ENCODE measurements at regions not wholly inside any gene's neighbourhood (a gene's known extent, or its start where the extent isn't known, plus 50 kb on each side); places are given as distances from the start of the nearest gene placed in this dataset.
"Not testable (repeated sequence)": the region's sequence is repeated elsewhere in the genome, so short reads cannot be mapped to it uniquely, and the experiment has no call there.

DNA sequence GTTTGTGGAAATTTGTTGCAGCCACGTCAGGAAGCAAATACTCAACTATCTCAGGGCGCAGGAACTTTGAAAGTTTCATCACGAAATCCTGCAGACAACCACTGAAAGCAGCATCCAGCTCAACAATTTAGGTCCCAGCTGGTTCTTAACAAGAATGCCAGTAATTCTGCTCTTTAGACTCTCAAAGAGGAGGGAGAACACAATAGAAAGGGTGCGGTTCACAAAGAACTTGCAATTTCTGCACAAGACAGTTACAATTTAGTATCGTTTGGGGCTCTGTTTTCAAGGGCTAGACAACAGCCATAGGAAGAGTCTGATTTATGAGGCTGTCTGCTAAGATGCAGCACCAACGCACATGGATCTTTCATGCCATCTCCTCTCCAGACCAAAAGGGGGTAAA, 223.1 kb downstream of the FGFR2 start:
- no peak for DNase-seq (ENCODE audit: low read depth in 2 of 2)

DNA sequence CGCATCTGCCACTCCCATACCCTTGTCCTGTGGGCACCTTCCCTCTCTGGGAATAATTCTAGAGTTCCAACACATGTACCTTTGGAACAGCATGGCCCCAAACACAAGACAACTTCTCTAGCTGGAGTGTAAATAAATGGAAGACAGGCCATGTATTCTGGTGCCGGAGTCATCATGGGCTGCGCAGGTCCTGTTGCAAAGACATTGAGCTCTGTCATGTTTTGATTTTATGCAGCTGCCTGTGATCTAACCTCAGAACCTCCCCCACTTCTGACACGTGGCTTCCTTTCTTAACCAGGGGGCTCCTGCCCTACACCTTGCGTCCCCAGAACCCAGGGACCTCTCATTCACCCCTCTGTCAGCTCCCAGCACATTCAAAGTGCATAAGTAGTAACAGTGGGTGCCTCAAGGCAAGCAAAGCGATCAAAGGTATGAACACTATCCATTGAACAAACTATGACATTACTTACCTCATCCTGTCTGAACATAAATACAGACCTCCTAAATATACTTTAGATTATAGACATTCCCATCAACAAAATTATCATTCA, 219.9 kb downstream of the FGFR2 start:
- no peak for DNase-seq (ENCODE audit: low read depth in 2 of 2)

DNA sequence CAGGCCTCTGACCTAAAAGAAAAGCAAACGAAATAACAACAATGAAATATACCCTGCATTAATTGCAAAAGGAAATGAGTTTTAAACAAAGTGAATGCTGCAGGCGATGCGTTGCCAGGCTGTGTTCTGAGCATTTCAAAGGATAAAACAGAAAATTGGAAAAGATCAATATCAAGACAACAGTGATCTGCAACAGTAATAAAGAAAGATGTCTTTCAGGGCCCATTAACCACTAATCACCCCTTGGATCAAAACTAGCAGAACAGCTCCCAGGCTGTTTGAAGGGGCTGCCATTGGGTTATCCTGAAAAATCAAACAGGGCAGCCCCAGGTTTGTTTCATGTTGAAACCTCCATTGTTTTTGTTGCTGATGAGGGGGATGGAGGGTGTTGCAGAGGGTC, 219.2 kb downstream of the FGFR2 start:
- no peak for DNase-seq (ENCODE audit: low read depth in 2 of 2)

DNA sequence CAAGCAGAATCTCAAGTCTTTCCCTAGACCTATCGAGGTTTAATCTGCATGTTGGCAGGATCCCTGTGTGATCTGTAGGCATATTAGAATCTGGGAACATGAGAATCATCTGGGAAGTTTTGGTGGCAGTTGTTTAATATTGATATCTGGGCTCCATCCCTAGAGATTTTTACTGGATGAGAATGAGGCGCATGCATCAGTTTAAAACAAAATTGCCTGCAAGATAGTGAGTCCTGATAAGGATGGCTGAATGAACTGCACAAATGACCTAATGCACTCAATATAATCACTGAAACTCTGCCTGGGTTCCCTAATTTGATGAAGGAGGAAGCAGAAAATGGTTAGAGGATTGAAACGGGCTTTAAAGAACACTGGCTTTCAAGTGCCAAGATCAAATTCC, 218.0 kb downstream of the FGFR2 start:
- DNase-seq (ENCODE audit: low read depth in 2 of 2): no peak

DNA sequence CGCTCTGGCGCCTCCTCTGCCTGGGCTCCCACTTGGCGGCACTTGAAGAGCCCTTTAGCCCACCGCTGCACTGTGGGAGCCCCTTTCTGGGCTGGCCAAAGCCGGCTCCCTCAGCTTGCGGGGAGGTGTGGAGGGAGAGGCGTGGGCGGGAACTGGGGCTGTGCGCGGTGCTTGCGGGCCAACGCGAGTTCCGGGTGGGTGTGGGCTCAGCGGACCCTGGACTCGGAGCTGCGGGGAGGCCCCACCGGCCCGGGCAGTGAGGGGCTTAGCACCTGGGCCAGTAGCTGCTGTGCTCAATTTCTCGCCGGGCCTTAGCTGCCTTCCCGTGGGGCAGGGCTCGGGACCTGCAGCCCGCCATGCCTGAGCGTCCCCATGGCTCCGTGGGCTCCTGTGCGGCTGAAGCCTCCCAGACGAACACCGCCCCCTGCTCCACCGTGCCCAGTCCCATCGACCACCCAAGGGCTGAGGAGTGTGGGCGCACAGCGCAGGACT, 216.2 kb downstream of the FGFR2 start:
- not testable (repeated sequence) for DNase-seq (ENCODE audit: low read depth in 2 of 2)

DNA sequence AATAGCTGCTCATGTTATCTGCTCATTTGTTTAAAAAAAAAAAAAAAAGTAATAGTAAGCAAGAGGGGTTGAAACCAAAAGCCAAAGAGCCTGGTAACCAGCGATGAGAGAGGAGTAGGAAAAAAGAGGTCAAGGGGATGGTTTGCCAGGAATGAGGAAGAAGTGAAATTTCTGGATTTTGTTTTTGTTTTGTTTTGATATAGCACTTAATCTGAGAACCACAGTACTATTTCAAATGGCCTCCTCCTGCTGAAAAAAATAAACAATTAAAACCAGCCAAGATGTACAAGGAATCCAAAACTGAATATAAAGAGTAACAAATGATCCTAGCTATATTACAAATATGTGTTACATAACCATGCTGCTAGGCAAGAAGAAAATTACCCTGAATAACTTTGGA, 213.1 kb downstream of the FGFR2 start:
- DNase-seq (ENCODE audit: low read depth in 2 of 2): no peak

DNA sequence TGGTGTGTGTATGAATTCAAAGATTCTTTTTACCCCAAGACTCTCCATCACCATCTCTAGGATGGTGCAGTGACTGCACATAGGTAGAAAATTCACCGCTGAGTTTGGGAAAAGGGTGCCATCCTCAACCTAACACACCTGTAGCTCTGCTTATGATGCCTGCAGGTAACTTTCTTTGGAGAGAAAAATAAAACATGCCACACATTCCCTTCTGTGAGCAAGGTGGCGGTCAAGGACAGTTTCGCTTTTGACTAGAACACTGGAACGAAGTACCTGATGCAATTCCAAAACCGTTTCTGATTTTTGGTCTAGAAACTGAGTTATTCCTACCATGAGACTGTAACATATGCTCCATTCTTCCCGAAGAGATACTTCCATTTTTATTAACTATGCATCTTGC, 205.6 kb downstream of the FGFR2 start:
- no peak for DNase-seq (ENCODE audit: low read depth in 2 of 2)

DNA sequence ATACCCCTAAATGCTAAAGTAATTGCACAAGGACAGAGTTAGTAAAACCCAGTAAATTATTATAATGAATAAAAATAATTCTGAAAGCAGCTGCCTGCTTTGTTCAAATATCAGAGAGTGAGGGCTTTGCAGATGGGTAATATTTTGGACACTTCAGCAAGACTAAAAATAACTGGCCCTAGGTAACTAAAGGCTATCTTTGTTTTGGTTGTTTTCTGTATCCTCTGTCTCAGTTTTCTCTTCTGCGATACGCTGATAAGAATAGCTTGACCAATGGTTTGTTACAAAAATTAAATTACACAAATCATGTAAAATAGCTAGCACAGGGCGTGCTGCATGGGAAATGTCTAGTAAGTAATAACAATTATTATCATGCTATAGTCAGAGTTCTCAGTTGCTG, 204.7 kb downstream of the FGFR2 start:
- DNase-seq (ENCODE audit: low read depth in 2 of 2): no peak

DNA sequence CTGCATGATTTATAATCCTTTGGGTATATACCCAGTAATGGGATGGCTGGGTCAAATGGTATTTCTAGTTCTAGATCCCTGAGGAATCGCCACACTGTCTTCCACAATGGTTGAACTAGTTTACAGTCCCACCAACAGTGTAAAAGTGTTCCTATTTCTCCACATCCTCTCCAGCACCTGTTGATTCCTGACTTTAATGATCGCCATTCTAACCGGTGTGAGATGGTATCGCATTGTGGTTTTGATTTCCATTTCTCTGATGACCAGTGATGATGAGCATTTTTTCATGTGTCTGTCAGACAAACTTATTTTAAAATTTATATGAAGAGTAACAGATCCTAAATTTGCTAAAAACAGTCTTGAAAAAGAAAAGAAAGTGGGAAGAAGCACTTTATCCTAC, 197.7 kb downstream of the FGFR2 start:
- not testable (repeated sequence) for DNase-seq (ENCODE audit: low read depth in 2 of 2)

DNA sequence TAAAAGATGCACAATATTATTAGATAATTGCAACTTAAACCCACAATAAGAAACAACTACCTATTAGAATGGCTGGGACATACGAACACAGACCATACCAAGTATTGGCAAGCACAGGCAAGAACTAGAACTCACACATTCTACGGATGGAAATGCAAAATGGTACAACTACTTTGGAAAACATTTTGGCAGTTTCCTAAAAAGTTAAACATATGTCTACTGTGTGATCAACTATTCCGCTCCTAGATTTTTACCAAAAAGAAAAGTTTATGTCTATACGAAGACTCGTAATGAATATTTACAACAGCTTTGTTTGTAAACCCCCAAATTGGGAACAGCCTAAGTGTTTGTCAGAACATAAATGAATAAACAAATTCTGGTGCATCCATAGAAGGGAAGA, 194.7 kb downstream of the FGFR2 start:
- DNase-seq (ENCODE audit: low read depth in 2 of 2): no peak

DNA sequence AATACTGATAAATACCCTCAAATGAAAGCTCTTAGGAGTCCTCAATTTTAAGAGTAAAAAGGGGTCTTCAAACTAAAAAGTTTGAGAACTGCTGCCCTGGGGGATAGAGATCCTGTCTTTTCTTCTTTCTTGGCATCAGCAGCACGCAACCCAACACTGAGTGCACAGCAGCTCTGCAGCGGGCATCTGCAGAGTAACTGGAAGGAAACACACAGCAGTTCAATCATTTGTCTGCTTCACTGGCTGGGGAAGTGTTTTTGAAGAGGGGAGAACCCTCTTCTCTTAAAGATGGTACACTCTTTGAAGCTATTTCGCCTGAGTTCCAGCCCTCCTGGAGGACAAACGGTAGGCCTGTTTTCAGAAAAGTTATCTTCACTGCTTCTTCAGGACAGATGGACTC, 193.6 kb downstream of the FGFR2 start:
- no peak for DNase-seq (ENCODE audit: low read depth in 2 of 2)

DNA sequence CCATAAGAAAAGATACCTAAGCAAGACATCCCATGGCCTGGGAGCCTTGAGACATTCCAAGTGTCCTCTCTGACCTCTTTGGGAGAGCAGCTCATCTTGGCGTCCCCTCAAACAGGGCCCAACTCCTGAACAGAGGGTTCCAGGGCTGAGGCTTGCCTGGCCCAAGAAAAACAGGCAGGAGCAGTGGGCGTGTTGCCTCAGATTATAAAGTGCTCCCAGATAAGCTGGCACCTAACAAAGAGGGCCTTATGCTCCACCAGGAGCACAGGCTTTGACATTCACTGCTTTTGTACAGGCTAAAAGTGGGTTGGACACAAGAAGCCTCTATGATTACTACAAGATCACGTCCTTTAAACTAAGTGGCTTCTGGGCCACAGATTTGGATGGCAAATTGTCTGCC, 193.1 kb downstream of the FGFR2 start:
- no peak for DNase-seq (ENCODE audit: low read depth in 2 of 2)

DNA sequence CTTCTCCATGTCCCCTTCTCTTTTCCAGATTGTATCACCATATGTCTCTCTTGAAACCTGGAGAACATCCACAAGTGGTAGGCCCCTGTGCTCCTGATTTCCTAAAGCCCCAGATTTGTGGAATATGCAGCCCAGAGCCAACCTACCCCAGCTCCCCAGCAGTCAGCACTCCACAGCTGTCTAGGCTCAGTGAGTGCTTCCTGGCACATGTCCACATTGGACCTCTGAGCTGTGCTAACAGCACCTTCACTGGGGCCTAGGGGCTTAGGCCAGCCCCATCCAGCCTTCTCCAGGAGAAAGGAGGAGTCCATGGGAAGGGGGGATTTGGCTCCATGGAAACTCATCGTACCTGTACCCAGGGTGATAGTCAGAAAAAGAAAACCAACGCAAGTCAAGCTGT, 192.7 kb downstream of the FGFR2 start:
- DNase-seq (ENCODE audit: low read depth in 2 of 2): no peak

DNA sequence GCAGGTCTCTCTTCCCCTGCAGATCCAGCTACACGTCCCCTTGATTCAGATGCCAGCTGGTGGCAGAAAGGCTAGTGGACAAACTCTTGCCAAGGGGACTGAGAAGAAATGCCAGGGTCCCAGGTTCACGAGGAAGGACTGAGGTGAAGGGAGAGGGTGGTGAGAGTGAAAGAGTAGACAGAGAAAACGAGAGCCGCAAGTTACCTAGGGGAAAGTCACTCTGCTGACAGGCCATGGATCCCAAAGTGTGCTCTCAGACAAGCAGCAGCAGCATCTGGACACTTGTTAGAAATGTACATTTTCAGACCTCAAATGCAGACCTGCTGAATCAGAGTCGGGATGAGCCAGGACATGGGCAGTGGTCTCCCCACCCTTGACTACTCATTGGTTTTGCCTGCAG, 192.3 kb downstream of the FGFR2 start:
- DNase-seq (ENCODE audit: low read depth in 2 of 2): no peak

DNA sequence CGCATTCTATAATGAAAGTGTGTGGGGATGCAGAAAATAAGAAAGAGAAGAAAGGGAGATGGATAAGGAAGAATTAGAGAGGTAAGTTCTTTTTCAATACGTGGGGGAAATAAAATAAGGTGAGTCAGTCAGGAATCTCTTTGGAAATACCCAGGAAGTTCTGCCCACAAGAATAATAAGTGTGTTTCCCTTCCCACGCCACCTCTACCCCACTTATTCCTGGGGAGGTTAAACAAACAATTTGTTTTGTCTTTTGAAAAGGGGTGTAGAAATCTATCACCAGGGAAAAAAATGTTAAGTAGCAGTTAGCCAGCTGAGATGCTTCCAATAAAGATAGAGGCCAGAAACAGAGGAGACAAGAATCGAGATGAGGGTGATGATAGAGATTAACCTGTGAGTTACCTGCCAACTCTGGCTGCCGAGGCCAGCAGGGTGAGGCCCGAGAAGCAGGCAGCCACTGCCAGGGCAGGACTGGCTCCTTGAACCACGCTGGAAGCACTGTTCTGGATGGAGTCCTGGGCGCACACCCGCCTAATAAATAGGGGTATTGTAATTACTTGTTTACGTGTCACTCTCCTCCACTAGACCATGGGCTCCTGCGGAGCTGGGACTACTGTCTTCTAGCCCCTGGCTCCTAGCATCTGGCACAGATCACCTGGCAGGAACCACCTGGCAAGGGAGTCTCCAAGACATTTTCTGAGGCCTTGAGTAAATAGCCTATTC, 191.3 kb downstream of the FGFR2 start:
- no peak for DNase-seq (ENCODE audit: low read depth in 2 of 2)

DNA sequence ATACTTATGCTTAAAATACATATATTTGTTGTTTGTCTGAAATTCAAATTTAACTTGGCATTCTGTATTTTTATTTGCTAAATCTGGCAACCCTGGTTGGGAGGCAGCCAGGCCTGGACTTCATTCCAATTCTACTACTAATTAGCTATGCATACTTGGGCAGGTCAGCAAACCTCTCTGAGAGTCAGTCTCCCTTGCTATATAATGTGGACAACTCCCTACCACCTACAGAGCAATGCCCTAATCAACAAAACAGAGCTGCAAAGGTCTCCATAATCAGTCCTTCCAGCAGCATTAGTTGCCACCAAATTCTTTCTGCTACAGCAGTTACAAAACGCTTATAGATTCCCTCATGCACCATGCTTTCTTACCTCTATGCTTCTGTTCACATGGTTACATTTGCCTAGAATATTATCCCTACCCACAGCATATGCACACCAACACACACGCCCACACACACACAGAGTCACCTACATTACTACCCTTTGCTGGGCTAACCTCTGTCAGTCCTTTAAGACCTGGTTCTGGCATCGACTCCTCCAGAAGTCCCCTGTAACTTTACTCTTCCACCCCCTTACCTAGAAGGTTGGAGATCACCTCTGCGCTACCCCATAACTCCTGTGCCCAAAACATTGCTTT, 188.7 kb downstream of the FGFR2 start:
- no peak for DNase-seq (ENCODE audit: low read depth in 2 of 2)

DNA sequence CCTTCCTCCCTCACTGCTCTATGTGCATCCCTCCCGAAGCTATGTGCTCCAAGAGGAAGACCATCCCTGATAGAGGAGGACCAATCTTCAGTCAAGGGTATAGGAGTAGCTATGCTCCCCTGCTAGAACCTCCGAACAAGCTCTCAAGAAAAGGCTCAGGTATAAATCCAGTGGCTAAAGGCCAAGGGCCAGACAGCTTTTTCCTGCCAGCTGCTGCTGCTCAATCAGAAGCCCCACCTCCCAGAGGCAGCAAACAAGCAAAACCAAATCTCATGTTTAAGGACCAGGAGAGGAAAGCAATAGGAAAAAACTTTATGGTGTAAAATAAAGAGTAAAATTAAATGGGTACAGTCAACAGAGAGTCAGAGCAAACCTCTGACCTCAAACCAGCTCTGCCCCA, 187.2 kb downstream of the FGFR2 start:
- no peak for DNase-seq (ENCODE audit: low read depth in 2 of 2)

DNA sequence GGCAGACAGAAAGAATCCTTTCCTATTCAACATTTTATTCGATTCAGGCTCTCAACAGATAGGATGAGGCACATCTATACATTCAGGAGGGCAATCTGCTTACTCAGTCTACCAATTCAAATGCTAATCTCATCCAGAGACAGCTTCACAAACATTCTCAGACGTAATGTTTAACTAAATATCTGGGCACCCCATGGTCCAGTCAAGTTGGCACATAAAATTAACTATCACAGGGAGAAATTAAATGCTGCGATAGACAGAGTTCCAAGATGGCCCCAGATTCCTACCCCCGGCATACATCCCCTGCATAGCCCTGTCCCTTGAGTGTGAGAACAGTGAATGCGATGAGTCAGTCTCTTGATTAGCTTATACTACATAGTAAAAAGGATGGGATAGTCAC, 184.3 kb downstream of the FGFR2 start:
- no peak for DNase-seq (ENCODE audit: low read depth in 2 of 2)

DNA sequence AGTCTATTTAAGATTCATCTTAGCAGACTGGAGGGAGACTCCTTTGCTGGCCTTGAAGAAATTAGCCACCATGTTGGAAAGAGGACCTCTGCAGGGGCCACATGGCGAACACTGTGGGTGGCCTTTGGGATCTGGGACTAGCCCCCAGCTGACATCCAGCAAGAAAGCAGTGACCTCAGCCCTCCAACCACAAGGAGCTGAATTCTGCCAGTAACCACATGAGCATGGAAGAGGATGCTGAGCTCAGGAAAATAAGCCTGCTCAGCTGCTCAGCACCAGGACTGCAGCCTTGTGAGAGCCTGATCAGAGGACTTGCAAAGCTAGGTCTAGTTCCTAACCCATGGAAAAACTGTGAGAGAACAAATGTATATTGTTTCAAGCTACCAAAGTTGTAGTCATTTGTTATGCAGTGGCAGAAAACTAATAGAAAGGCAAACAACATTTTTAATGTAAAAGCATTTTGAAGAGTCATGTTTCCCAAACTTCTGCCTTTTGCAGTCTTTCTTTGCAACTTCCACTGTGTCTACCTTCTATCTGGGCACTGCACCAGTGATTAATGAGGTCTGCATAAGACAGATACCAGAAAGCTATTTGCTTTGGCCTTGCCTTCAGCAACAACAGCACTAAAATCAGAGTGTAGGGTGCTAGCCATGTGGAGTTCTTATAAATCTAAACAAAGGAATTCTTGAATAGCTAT, 183.7 kb downstream of the FGFR2 start:
- no peak for DNase-seq (ENCODE audit: low read depth in 2 of 2)

DNA sequence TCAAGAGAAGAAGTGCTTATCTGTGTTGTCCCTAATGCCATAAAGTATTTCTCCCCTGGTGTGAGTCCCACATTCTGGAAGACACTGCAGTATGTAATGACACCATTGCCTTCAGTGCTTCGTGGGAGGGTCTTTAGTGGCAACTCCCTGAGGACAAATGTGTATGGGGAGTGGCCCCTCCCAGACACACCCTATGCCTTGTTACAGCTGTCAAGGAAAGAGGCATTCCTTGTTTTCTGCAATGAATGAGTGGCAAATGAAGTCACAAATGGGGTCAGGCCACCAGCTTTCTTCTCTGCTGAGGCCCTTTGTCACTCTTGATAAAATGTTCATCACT, 183.2 kb downstream of the FGFR2 start:
- no peak for DNase-seq (ENCODE audit: low read depth in 2 of 2)

DNA sequence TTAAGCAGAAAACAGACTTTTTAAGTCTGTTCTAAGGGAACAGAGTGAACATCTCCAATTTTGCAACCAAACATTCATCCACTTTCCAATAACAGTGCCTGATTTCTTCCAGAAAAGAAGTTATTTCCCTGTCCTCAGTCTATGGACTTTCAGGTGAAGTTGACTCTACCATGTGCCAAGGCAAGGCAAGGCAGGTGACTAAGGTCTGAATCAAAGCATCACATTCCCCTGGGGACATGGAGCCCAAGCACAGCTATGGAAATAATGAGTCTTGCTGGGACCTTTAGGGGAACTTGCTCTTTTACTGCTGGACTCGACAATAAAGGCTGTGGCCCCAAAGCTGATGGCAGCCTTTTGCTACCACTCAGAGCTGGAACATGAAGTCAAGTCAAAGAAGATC, 182.2 kb downstream of the FGFR2 start:
- DNase-seq (ENCODE audit: low read depth in 2 of 2): no peak

DNA sequence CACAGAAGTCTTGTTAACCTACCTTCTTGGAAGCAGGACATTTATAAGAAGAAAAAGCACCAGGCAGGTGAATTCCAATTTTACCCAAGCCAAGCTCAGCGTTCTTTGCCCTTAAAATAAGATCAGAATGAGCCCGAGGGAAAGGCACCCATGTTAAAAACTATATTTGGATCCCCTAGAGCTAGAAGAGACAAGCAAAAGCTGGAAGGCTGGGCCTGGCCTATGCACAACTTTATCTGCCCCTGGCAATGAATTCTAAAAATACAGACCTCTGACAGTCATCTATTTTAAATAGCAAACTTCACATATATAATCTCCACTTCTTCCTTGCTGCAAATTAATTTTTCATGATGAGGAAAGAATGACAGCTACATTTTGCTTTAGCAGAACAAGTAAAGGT, 180.9 kb downstream of the FGFR2 start:
- no peak for DNase-seq (ENCODE audit: low read depth in 2 of 2)

Data from activated CD4-positive, alpha-beta T cell treated with anti-CD3 and anti-CD28 coated beads for 24 hours (primary cell).